HG03565 (cell line): ENCODE measurements at regions not wholly inside any gene's neighbourhood (a gene's known extent, or its start where the extent isn't known, plus 50 kb on each side); places are given as distances from the start of the nearest gene placed in this dataset.
"Not testable (repeated sequence)": the region's sequence is repeated elsewhere in the genome, so short reads cannot be mapped to it uniquely, and the experiment has no call there.

Source experiments
- ATAC-seq: cut with Tn5 transposase; IDR thresholded peaks from one replicate; pipeline ENCODE4 v1.9.1; 2021; ENCODE audit warnings: mild to moderate bottlenecking, moderate library complexity; ENCODE audit not compliant: unreplicated experiment

- ATAC-seq, result peak; percentile 33
These were observed 220.8 kb upstream of the HSFY1 start for GRCh38 chrY:18325499-18326279.

- ATAC-seq, result peak; percentile 89
These were observed 220.1 kb upstream of the HSFY1 start for GRCh38 chrY:18326280-18326875.

- not testable (repeated sequence) for ATAC-seq
These were observed 204.0 kb upstream of the HSFY1 start for GRCh38 chrY:18342496-18342895.
